Fibroblast of lung (primary cell): ENCODE measurements at regions not wholly inside any gene's neighbourhood (a gene's known extent, or its start where the extent isn't known, plus 50 kb on each side); places are given as distances from the start of the nearest gene placed in this dataset.

Experiments
- DNase-seq, 2 donors: peaks; one replicate each; pipeline versions ENCODE4 v3.0.0 to v3.0.0-alpha.2; 2010; ENCODE audit warnings: low read depth in 2 of 2
- H2AFZ ChIP-seq: 2 replicates; pipeline ENCODE4 v1.5.1; 2012; ENCODE audit warnings: low read length, control low read depth, inconsistent platforms
- H3K27ac ChIP-seq: 2 replicates; pipeline ENCODE4 v1.5.1; 2011; ENCODE audit warnings: low read length, control low read depth; ENCODE audit not compliant: insufficient read depth
- H3K27me3 ChIP-seq: 2 replicates; pipeline ENCODE4 v1.5.1; 2011; ENCODE audit warnings: mild to moderate bottlenecking, low read length; ENCODE audit not compliant: control insufficient read depth, insufficient read depth
- H3K36me3 ChIP-seq: 2 replicates; pipeline ENCODE4 v1.5.1; 2011; ENCODE audit warnings: low read length; ENCODE audit not compliant: control insufficient read depth, insufficient read depth
- H3K4me1 ChIP-seq: 2 replicates; pipeline ENCODE4 v1.5.1; 2011; ENCODE audit warnings: low read length; ENCODE audit not compliant: control insufficient read depth, insufficient read depth; ENCODE audit errors: extremely low read depth
- H3K4me2 ChIP-seq: 2 replicates; pipeline ENCODE4 v1.5.1; 2011; ENCODE audit warnings: low read length, control low read depth; ENCODE audit not compliant: insufficient read depth; ENCODE audit errors: extremely low read depth
- H3K4me3 ChIP-seq, 4 experiments: fragments of 200-600 bp in 1 of 4; sonication (generic) in 1 of 4; replicated peaks in 1 of 4; 2 replicates each; pipeline ENCODE4 v1.5.1; 2011 to 2016; ENCODE audit warnings: low read length in 4 of 4, low read depth in 3 of 4, mild to moderate bottlenecking in 3 of 4, control low read depth in 2 of 4, inconsistent platforms in 1 of 4, mixed read lengths in 1 of 4; ENCODE audit not compliant: insufficient read depth in 1 of 4; ENCODE audit errors: control extremely low read depth in 1 of 4
- H3K79me2 ChIP-seq: 2 replicates; pipeline ENCODE4 v1.5.1; 2012; ENCODE audit warnings: mild to moderate bottlenecking, low read length, inconsistent platforms; ENCODE audit not compliant: control insufficient read depth, insufficient read depth
- H3K9ac ChIP-seq: 2 replicates; pipeline ENCODE4 v1.5.1; 2011; ENCODE audit warnings: mild to moderate bottlenecking, low read length, control low read depth; ENCODE audit not compliant: insufficient read depth
- H3K9me3 ChIP-seq: 2 replicates; pipeline ENCODE4 v1.5.1; 2012; ENCODE audit warnings: low read depth, low read length; ENCODE audit not compliant: control insufficient read depth, insufficient read depth
- H4K20me1 ChIP-seq: 2 replicates; pipeline ENCODE4 v1.5.1; 2011; ENCODE audit warnings: low read length; ENCODE audit not compliant: control insufficient read depth, insufficient read depth; ENCODE audit errors: extremely low read depth
- EZH2 ChIP-seq: IDR thresholded peaks from 2 replicates; pipeline ENCODE4 v1.5.1; 2012; ENCODE audit warnings: low read length, control low read depth, mild to moderate bottlenecking; ENCODE audit errors: missing control alignments
- TF ChIP-seq, protein P1 (sequence below), 2 donors: IDR thresholded peaks in 1 of 2; conservative IDR thresholded peaks in 1 of 2; 1 replicate in 1 of 2; 2 replicates in 1 of 2; pipeline ENCODE4 v1.5.1; 2011 to 2012; ENCODE audit warnings: low read length in 2 of 2, control low read depth in 1 of 2, inconsistent platforms in 1 of 2, low read depth in 1 of 2, mild to moderate bottlenecking in 1 of 2

DNA sequence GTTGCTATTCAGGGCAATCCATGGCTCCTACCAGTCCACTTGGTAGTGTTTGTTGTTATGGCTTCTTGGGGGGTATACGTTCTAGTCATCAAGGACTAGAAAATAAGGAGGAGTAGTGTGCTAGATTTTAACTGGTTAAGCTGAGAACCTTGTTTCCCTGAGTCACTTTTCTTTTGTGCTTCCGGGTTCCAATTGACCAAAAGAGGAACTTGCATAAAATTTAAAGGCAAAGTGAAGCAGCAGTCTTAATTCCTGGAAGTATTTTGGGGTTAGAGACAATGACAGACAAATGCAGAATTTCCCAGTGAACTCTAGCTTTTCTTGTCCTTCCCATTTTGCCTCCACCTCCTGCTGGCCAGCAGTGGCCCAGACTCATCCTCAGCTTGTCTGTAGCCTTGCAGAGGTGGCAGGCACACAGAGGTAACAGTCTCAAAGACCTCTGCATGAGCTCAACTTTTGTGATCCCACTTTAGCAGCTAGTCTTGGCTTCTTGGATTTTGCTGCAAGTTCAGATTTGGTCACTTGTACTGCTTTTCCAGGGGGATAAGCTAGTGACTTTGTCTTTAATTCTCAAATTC, 1105.8 kb upstream of the NXPH2 start:
- Histone ChIP-seq H3K27ac (no peak overlapping the region), H3K9me3 (no peaks in the 10 kb centered on the region), H3K79me2 (no peaks in the 10 kb centered on the region), H3K4me1 (no peaks in the 10 kb centered on the region), H3K9ac (no peak overlapping the region), H2AFZ (no peak overlapping the region), H3K4me2 (no peak overlapping the region), H3K4me3 (no peak overlapping the region), H3K27me3 (no peaks in the 10 kb centered on the region), H4K20me1 (no peaks in the 10 kb centered on the region), H3K36me3 (no peaks in the 10 kb centered on the region)
- no peak for TF ChIP-seq EZH2
- TF ChIP-seq, protein P1, sequence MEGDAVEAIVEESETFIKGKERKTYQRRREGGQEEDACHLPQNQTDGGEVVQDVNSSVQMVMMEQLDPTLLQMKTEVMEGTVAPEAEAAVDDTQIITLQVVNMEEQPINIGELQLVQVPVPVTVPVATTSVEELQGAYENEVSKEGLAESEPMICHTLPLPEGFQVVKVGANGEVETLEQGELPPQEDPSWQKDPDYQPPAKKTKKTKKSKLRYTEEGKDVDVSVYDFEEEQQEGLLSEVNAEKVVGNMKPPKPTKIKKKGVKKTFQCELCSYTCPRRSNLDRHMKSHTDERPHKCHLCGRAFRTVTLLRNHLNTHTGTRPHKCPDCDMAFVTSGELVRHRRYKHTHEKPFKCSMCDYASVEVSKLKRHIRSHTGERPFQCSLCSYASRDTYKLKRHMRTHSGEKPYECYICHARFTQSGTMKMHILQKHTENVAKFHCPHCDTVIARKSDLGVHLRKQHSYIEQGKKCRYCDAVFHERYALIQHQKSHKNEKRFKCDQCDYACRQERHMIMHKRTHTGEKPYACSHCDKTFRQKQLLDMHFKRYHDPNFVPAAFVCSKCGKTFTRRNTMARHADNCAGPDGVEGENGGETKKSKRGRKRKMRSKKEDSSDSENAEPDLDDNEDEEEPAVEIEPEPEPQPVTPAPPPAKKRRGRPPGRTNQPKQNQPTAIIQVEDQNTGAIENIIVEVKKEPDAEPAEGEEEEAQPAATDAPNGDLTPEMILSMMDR (conservative IDR thresholded peaks at IDR 0.05 in 1 of 2, IDR thresholded peaks at IDR 0.05 in 1 of 2; ENCODE audit: low read depth in 1 of 2, low read length in 2 of 2) = no peak
- no peak for DNase-seq

- Histone ChIP-seq H3K4me1 (no peaks in the 10 kb centered on the region), H3K4me3 (no peak overlapping the region)
Observed at GRCh38 chr2:139876964-139877363, 1096.8 kb upstream of the NXPH2 start.

DNA sequence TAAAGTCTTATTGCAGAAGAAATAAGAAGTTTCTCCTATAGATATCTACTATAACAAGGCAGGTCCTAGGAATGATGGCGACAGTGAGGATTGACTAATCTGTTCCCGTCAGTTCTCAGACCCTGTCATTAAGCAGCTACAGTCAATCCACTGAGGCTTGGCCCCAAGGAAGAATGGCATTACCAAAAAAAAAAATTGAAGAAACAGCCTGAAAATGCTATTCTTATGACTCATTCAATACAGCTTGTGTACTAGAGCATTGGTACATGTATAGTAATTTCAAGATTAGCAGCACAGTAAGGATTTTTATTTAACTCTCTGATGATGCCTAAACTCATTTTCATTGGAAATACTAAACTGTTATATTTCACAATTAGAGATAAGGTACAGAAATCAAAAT, 1096.1 kb upstream of the NXPH2 start:
- DNase-seq = no peak
- TF ChIP-seq, protein P1 (conservative IDR thresholded peaks at IDR 0.05 in 1 of 2, IDR thresholded peaks at IDR 0.05 in 1 of 2; ENCODE audit: low read depth in 1 of 2, low read length in 2 of 2) = no peak
- no peak for TF ChIP-seq EZH2
- no peaks in the 10 kb centered on the region for H4K20me1 ChIP-seq
- H3K27ac ChIP-seq = no peak overlapping the region
- no peaks in the 10 kb centered on the region for H3K27me3 ChIP-seq
- H3K9ac ChIP-seq = no peak overlapping the region
- H3K79me2 ChIP-seq = no peaks in the 10 kb centered on the region
- no peaks in the 10 kb centered on the region for H3K4me1 ChIP-seq
- no peak overlapping the region for H3K4me2 ChIP-seq
- H3K36me3 ChIP-seq = no peaks in the 10 kb centered on the region
- H2AFZ ChIP-seq = no peak overlapping the region
- H3K9me3 ChIP-seq = no peaks in the 10 kb centered on the region
- no peak overlapping the region for H3K4me3 ChIP-seq

More at GRCh38 chr2:139876964-139877363, 1096.8 kb upstream of the NXPH2 start:
- Histone ChIP-seq H3K9me3 (no peaks in the 10 kb centered on the region), H3K79me2 (no peaks in the 10 kb centered on the region), H3K4me2 (no peak overlapping the region), H4K20me1 (no peaks in the 10 kb centered on the region), H2AFZ (no peak overlapping the region), H3K36me3 (no peaks in the 10 kb centered on the region), H3K9ac (no peak overlapping the region), H3K27me3 (no peaks in the 10 kb centered on the region), H3K27ac (no peak overlapping the region)
- no peak for DNase-seq
- no peak for TF ChIP-seq EZH2
- TF ChIP-seq, protein P1 (conservative IDR thresholded peaks at IDR 0.05 in 1 of 2, IDR thresholded peaks at IDR 0.05 in 1 of 2; ENCODE audit: low read depth in 1 of 2, low read length in 2 of 2) = no peak
